ENCODE measurements at regions not wholly inside any gene's neighbourhood (a gene's known extent, or its start where the extent isn't known, plus 50 kb on each side); places are given as distances from the start of the nearest gene placed in this dataset.

DNA sequence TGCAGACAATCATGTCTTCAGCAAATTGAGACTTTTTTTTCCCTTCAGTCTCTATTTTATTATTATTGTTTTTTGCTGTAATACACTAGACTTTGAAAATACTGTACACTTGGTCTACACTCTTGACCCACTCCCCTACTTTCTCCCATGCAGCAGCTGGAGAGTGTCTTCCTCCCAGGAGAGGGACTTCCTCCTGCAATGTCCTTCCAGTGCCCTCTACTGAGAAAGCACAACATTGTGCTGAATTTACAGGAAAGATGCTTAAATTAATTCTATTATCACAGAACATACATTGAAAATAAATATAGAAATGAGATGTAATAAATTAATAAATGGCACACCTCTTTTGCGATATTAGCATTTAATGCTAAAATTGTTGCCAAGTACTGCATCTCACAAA, 411.3 kb downstream of the CCSER2 start:
- TF ChIP-seq, protein P1, sequence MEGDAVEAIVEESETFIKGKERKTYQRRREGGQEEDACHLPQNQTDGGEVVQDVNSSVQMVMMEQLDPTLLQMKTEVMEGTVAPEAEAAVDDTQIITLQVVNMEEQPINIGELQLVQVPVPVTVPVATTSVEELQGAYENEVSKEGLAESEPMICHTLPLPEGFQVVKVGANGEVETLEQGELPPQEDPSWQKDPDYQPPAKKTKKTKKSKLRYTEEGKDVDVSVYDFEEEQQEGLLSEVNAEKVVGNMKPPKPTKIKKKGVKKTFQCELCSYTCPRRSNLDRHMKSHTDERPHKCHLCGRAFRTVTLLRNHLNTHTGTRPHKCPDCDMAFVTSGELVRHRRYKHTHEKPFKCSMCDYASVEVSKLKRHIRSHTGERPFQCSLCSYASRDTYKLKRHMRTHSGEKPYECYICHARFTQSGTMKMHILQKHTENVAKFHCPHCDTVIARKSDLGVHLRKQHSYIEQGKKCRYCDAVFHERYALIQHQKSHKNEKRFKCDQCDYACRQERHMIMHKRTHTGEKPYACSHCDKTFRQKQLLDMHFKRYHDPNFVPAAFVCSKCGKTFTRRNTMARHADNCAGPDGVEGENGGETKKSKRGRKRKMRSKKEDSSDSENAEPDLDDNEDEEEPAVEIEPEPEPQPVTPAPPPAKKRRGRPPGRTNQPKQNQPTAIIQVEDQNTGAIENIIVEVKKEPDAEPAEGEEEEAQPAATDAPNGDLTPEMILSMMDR (IDR thresholded peaks at IDR 0.05; ENCODE audit: insufficient read depth, low read length, poor library complexity, severe bottlenecking) = no peak
- TF ChIP-seq EZH2phosphoT487 (conservative IDR thresholded peaks at IDR 0.05; ENCODE audit: low read length) = no peak
